ENCODE measurements at regions not wholly inside any gene's neighbourhood (a gene's known extent, or its start where the extent isn't known, plus 50 kb on each side); places are given as distances from the start of the nearest gene placed in this dataset.
"Not testable (repeated sequence)": the region's sequence is repeated elsewhere in the genome, so short reads cannot be mapped to it uniquely, and the experiment has no call there.

- DNase-seq, result not testable (repeated sequence)
These were observed 140.9 kb downstream of the LIG4 start for GRCh38 chr13:108074429-108074828.

GRCh38 chr13:108070925-108071324, 144.4 kb downstream of the LIG4 start:
- no peak for DNase-seq

DNA sequence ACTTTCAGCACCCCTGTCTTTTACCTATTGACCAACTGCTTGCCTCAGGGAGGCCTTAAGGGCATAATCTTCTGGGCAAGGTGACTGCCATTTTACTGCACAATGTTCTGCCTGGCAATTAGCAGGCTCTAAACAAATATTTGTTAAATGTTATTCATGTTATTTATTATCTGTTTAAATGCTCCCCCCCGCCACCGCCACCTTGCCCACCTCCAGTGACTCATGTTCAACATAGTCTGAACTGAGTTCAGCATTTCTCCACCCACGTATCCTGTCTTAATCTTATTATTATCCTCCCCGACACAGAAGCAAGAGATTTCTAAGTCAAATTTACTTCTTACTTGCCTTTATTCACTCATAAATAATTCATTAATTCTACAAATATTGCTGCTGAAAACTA, 144.8 kb downstream of the LIG4 start:
- no peak for DNase-seq

DNA sequence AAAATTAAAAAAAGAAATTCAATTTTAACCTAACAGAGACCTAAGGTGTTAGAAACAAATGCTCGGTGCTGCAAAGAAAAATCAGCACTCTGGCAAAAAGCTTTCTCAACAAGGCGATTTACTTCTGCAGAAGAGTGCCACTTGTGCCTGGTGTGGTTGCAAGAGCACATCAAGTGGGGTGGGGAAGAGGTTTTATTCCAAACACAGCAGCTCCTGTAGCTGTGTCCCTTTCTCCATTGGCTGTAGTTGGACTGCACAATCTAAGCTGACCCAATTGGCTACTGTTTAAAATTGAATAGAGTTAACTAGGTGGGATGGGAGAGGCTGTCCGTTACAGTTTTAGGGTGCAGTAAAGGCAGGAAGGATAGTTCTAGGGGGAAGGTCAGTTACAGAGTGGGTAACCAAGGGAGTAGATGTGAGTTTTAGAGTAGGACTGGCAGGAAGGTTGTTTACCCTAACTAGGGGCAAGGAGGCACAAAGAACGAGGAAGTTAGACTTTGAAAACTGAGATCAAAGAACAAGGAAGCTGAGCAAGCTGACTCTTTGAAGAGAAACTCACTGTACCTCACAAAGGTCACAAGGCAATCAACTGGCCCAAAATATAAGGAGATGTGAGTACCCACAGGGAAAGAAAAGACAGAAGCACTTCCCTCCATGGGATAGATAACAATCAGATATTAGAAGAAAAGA, 145.7 kb downstream of the LIG4 start:
- DNase-seq, result no peak

- not testable (repeated sequence) for DNase-seq
These were observed 151.0 kb downstream of the LIG4 start for GRCh38 chr13:108064372-108064771.

DNA sequence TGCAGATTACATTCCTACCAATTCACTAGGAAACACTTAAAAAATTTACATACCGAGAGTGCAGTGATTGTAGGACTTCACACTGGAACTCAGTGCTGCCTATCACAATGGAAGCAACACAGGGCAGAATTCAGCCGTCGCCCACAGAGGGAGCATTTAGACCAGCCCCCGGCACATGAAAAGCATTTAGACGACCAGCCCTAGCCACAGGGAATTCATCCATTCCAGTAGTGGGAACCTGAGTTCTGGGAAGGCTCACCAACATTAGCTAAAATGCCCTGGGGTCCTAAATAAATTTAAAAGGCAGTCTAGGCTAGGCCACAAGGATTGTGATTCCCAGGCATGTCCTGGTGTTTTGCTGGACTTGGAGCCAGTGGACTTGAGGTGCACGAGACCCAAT, 155.2 kb downstream of the LIG4 start:
- no peak for DNase-seq

DNA sequence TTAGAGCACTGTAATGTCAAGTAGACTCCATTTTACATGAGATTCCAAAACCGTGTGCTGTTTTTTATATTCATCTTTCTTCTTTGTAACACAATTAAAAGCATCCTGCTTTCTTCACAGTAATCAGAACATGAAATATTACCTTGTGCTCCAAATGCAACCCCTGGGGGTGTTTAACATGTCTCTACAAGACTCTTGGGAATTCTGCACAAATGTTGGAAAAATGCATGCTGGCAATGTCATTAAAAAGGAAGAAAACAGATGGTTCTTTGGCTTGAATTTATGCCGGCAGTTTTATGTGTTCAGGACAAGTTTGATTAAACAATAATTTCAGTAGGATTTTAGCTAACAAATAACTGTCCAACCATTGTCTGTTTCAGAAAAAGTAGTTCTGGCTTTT, 159.1 kb downstream of the LIG4 start:
- no peak for DNase-seq

DNA sequence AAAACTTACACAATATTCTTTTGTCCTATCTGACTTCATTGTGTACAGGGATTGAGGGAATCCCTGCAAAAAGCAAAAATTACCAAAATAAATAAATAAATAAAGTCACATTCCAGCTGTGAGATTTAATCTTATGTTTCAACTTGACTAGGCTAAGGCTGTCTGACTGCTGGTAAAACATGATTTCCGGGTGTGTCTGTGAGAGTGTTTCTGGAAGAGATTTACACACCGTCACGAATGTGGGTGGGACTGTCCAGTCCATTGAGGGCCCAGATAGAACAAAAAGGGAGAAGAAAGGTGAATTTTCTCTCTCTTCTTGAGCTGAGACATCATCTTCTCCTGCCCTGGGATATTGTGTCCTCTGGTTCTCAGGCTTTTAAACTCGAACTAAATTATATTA, 166.1 kb downstream of the LIG4 start:
- DNase-seq, result no peak

DNA sequence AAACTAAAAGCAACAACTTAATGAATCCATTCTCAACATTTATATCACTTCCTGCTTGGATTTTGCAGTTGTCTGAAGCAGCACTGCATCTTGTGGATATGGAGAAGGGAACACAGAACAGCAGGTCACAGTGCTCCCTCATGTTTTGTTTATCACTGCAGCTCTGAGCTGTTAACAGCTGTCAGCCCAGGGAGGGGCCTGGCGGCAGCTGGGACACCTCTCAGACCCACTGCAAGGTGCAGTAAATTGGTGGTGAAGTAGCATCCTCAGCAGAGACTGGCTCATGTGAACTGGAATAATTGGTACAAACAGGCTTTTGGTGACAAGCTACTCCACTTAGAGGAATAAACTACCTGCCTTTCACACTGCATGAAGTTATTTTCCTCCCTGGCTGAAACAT, 170.4 kb downstream of the LIG4 start:
- DNase-seq, result no peak

DNA sequence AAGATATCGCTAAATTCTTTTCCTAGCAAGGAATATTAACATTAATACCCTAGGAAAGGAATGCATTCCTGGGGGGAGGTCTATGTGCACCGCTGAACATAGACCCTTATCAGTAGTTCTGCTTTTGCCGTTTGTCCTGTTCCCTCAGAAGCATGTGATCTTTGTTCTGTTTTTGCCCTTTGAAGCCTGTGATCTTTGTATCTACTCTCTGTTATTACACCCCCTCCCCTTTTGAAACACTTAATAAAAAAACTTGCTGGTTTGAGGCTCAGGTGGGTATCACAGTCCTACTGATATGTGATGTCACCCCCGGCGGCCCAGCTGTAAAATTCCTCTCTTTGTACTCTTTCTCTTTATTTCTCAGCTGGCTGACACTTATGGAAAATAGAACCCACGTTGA, 172.5 kb downstream of the LIG4 start:
- DNase-seq, result not testable (repeated sequence)

DNA sequence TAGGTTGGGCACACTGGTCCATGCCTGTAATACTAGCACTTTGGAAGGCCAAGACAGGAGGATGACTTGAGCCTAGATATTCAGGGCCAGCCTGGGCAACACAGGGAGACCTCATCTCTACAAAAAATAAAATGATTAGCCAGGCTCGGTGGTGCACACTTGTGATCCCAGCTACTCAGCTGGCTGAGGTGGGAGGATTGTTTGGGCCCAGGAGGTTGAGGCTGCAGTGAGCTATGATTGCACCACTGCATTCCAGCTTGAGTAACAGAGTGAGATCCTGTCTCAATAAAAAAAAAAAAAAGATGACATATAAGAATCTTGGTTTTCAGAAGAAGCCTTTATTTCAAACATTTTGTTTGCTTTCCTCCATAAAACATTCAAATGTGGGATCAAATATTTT, 178.0 kb downstream of the LIG4 start:
- no peak for DNase-seq

GRCh38 chr13:108036411-108036932, 178.9 kb downstream of the LIG4 start:
- DNase-seq, result no peak

- DNase-seq, result no peak
These were observed 180.4 kb downstream of the LIG4 start for GRCh38 chr13:108034909-108035410.

- DNase-seq, result no peak
These were observed 181.3 kb downstream of the LIG4 start for GRCh38 chr13:108033800-108034707.

GRCh38 chr13:108031865-108032264, 183.5 kb downstream of the LIG4 start:
- no peak for DNase-seq

GRCh38 chr13:108030769-108031168, 184.6 kb downstream of the LIG4 start:
- DNase-seq, result no peak

DNA sequence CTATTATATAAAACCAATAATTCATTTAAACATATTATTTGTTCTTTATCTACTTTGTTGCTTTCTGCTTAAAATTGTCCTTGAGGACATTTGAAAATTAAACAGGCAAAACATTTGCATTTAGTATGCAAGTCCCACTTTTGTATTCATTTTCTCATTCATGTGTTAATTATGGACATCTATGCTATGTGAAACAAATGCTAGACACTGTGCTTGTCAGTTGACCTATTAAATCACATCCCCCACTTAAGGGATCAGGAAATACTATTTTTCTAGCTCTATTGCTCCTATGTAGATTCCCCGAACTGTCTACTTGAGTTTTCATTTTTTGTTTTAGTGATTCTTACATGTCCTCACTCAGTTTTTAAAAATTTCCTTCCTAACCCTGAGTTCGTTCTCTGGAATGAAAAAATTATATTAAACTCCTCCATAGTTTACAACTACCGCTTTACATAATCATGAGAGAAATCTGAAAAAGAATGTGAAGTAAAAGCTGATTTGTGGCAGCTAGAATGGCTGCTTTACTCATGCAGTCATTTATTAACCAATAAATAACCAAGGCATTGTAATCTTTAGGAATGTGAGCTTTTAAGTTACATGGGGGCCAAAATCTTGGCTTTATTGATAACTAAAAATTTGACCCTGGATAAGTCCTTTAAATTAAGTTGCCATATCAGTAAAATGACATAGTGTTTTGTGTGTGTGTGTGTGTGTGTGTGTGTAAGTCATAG, 188.5 kb downstream of the LIG4 start:
- no peak for DNase-seq

GRCh38 chr13:108020027-108020426, 195.3 kb downstream of the LIG4 start:
- DNase-seq, result no peak

- DNase-seq, result no peak
These were observed 196.9 kb downstream of the LIG4 start for GRCh38 chr13:108018371-108018870.

GRCh38 chr13:108006619-108007018, 208.7 kb downstream of the LIG4 start:
- DNase-seq, result no peak

DNA sequence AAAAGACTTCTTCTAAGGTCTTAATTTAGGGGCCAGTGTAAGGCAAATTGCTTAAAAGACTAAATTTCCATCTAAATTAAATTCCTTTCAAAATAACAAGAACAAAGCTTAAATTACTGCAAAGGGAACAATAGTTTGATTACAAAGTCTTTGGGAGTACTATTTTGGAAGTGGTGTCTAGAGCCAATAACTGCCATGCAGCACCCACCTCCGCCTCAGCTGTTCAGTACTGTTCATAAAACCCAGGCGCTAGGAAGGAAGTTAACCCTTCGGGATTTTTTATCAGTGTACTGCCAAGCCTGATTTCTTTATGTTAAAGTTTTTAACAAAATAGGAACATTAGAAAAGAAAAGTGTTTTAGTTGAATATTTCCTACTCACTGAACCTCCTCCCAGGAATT, 210.1 kb downstream of the LIG4 start:
- DNase-seq, result no peak

DNA sequence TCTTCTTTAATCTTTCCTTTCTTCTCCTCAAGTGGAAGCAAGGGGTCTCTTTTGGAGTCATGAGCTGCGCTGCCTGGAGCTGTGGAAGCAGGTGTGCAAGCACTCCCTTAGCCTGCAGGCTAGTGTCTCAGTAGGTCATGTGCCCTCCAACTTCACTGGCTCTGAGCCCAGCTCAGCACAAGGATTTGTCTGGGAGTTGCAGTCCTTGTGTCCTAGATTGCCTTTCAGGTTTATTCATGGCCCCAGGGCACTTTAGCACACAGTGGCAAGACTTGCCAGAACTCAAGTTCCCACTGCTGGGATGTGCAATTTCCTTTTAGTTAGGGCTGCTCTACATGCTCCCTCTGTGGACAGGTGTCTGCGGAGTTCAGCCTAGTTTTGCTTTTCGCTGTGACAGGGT, 211.7 kb downstream of the LIG4 start:
- DNase-seq, result no peak

DNA sequence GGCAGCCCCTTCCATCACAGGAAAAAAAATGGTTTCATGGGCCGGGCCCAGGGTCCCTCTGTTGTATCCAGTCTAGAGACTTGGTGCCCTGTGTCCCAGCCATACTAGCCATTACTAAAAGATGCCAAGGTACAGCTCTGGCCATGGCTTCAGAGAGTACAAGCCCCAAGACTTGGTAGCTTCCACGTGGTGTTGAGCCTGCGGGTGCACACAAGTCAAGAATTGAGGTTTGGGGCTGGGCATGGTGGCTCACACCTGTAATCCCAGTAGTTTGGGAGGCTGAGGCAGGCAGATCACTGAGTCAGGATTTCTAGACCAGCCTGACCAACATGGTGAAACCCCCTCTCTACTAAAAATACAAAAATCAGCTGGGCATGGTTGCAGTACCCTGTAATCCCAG, 214.3 kb downstream of the LIG4 start:
- no peak for DNase-seq

Measured in activated naive CD4-positive, alpha-beta T cell (primary cell).